ENCODE measurements at regions not wholly inside any gene's neighbourhood (a gene's known extent, or its start where the extent isn't known, plus 50 kb on each side); places are given as distances from the start of the nearest gene placed in this dataset.
"Not testable (repeated sequence)": the region's sequence is repeated elsewhere in the genome, so short reads cannot be mapped to it uniquely, and the experiment has no call there.

GRCh38 chr2:48227617-48228344 lies 86.7 kb upstream of the FOXN2 start:
- no peaks in the 10 kb centered on the region for H3K36me3 Mint-ChIP-seq
- H3K9me3 Mint-ChIP-seq, result peaks cover 0 to 5% (median 0%) of the 10 kb centered on the region in 7 donors
- H3K4me1 Mint-ChIP-seq, result peaks cover 0 to 10% (median 1%) of the 10 kb centered on the region in 4 donors
- no peak overlapping the region for H3K27ac Mint-ChIP-seq
- no peaks in the 10 kb centered on the region for H3K27me3 Mint-ChIP-seq
- Histone ChIP-seq H3K27ac (ENCODE audit: insufficient read depth, low read length, poor library complexity, severe bottlenecking) (no peak overlapping the region), H3K9me3 (ENCODE audit: control insufficient read depth in 2 of 2, low read length in 2 of 2) (peaks cover 0 to 2% of the 10 kb centered on the region in 2 experiments), H3K27me3 (ENCODE audit: control insufficient read depth, insufficient read depth, low read length) (no peaks in the 10 kb centered on the region), H3K36me3 (ENCODE audit: control insufficient read depth, insufficient read depth, low read length) (no peaks in the 10 kb centered on the region), H3K4me3 (ENCODE audit: low read depth, low read length) (no peak overlapping the region), H3K4me1 (ENCODE audit: control insufficient read depth, insufficient read depth, low read length, poor library complexity, severe bottlenecking) (no peaks in the 10 kb centered on the region)
- no peak for DNase-seq
- no peak for ATAC-seq (ENCODE audit: low read depth in 2 of 2)
- no peak overlapping the region for H3K4me3 Mint-ChIP-seq

DNA sequence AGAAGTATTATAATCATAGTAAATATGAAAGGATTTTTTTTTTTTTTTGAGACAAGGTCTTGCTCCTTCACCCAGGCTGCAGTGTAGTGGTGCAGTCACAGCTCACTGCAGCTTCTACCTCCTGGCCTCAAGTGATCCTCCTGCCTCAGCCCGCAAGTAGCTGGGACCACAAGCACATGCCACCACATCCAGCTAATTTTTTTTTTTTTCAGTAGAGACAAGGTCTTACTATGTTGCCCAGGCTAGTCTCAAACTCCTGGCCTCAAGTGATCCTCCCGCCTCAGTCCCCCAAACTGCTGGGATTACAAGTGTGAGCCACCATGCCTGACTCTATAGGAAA lies 86.2 kb upstream of the FOXN2 start:
- ATAC-seq (ENCODE audit: low read depth in 2 of 2), result no peak
- peaks cover 0 to 2% of the 10 kb centered on the region in 2 experiments for H3K9me3 ChIP-seq (ENCODE audit: control insufficient read depth in 2 of 2, low read length in 2 of 2)
- no peak overlapping the region for H3K27ac ChIP-seq (ENCODE audit: insufficient read depth, low read length, poor library complexity, severe bottlenecking)
- H3K4me3 ChIP-seq (ENCODE audit: low read depth, low read length), result no peak overlapping the region
- no peaks in the 10 kb centered on the region for H3K27me3 Mint-ChIP-seq
- H3K27ac Mint-ChIP-seq, result peak overlapping the region in 1 of 3 donors; percentile 26
- peaks cover 3 to 15% (median 6%) of the 10 kb centered on the region in 4 donors for H3K4me1 Mint-ChIP-seq
- H3K4me1 ChIP-seq (ENCODE audit: control insufficient read depth, insufficient read depth, low read length, poor library complexity, severe bottlenecking), result no peaks in the 10 kb centered on the region
- no peak overlapping the region for H3K4me3 Mint-ChIP-seq
- peaks cover 0 to 5% (median 0%) of the 10 kb centered on the region in 7 donors for H3K9me3 Mint-ChIP-seq
- H3K36me3 ChIP-seq (ENCODE audit: control insufficient read depth, insufficient read depth, low read length), result no peaks in the 10 kb centered on the region
- DNase-seq, result no peak
- peaks cover 3% of the 10 kb centered on the region for H3K36me3 Mint-ChIP-seq
- no peaks in the 10 kb centered on the region for H3K27me3 ChIP-seq (ENCODE audit: control insufficient read depth, insufficient read depth, low read length)

DNA sequence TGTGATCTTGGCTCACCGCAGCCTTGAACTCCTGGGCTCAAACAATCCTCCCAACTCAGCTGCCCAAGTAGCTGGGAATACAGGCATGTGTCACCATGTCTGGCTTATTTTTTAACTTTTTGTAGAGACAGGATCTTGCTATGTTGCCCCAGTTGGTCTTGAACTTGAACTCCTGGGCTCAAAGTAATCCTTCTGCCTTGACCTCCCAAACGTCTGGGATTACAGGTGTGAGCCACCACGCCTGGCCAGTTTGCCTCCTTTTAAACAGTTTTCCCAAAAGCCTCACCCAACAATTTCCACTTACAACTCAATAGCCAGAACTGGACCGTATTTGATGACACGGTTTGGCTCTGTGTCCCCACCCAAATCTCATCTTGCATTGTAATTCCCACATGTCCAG lies 85.4 kb upstream of the FOXN2 start:
- Histone ChIP-seq H3K9me3 (ENCODE audit: control insufficient read depth in 2 of 2, low read length in 2 of 2) (peaks cover 0 to 2% of the 10 kb centered on the region in 2 experiments), H3K36me3 (ENCODE audit: control insufficient read depth, insufficient read depth, low read length) (no peaks in the 10 kb centered on the region), H3K27me3 (ENCODE audit: control insufficient read depth, insufficient read depth, low read length) (no peaks in the 10 kb centered on the region), H3K4me1 (ENCODE audit: control insufficient read depth, insufficient read depth, low read length, poor library complexity, severe bottlenecking) (no peaks in the 10 kb centered on the region), H3K27ac (ENCODE audit: insufficient read depth, low read length, poor library complexity, severe bottlenecking) (no peak overlapping the region), H3K4me3 (ENCODE audit: low read depth, low read length) (no peak overlapping the region)
- Mint-ChIP-seq H3K4me3 (no peak overlapping the region), H3K27ac (no peak overlapping the region), H3K4me1 (peaks cover 3 to 15% (median 7%) of the 10 kb centered on the region in 4 donors), H3K27me3 (no peaks in the 10 kb centered on the region), H3K36me3 (peaks cover 3% of the 10 kb centered on the region), H3K9me3 (peaks cover 0 to 3% (median 0%) of the 10 kb centered on the region in 7 donors)
- DNase-seq (no peak), ATAC-seq (ENCODE audit: low read depth in 2 of 2) (no peak)

DNA sequence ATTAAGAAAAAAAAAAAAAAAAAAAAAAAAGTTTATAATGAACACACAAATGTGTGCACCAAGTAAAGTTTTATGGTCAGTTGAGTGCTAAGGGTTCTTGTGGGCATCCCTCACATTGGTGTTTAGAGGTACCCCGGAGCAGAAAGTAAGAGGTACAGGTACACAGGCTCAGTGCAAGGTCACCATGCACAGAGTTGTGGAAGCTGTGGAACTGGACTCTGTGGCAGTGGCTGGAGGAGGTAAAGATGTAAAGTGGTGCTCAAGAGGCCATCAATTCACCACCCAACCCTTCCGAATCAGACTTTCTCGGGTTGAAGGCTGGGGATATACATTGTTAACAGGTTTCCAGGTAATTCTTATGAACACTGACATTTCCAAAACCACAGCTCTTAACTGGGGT lies 83.6 kb upstream of the FOXN2 start:
- H3K9me3 ChIP-seq (ENCODE audit: control insufficient read depth in 2 of 2, low read length in 2 of 2), result no peaks in the 10 kb centered on the region
- H3K27ac Mint-ChIP-seq, result no peak overlapping the region
- DNase-seq, result no peak

GRCh38 chr2:48232351-48232750 lies 82.1 kb upstream of the FOXN2 start:
- peak overlapping the region in 1 of 3 donors; percentile 80 for H3K27ac Mint-ChIP-seq
- DNase-seq (no peak), ATAC-seq (ENCODE audit: low read depth in 2 of 2) (no peak)
- no peaks in the 10 kb centered on the region for H3K27me3 ChIP-seq (ENCODE audit: control insufficient read depth, insufficient read depth, low read length)
- H3K9me3 Mint-ChIP-seq, result peaks cover 0 to 3% (median 0%) of the 10 kb centered on the region in 7 donors
- no peaks in the 10 kb centered on the region for H3K36me3 ChIP-seq (ENCODE audit: control insufficient read depth, insufficient read depth, low read length)
- H3K4me3 Mint-ChIP-seq, result no peak overlapping the region
- no peaks in the 10 kb centered on the region for H3K27me3 Mint-ChIP-seq
- H3K4me1 Mint-ChIP-seq, result peaks cover 17 to 34% (median 25%) of the 10 kb centered on the region in 4 donors
- no peak overlapping the region for H3K4me3 ChIP-seq (ENCODE audit: low read depth, low read length)
- peaks cover 31% of the 10 kb centered on the region for H3K4me1 ChIP-seq (ENCODE audit: control insufficient read depth, insufficient read depth, low read length, poor library complexity, severe bottlenecking)
- H3K9me3 ChIP-seq (ENCODE audit: control insufficient read depth in 2 of 2, low read length in 2 of 2), result no peaks in the 10 kb centered on the region
- H3K27ac ChIP-seq (ENCODE audit: insufficient read depth, low read length, poor library complexity, severe bottlenecking), result no peak overlapping the region
- H3K36me3 Mint-ChIP-seq, result peaks cover 3% of the 10 kb centered on the region

More for the DNA sequence above, 83.6 kb upstream of the FOXN2 start:
- Mint-ChIP-seq H3K9me3 (peaks cover 0 to 3% (median 0%) of the 10 kb centered on the region in 7 donors), H3K27me3 (no peaks in the 10 kb centered on the region), H3K4me3 (no peak overlapping the region), H3K4me1 (peaks cover 8 to 20% (median 16%) of the 10 kb centered on the region in 4 donors), H3K36me3 (peaks cover 3% of the 10 kb centered on the region)
- ATAC-seq (ENCODE audit: low read depth in 2 of 2), result no peak
- no peak overlapping the region for H3K27ac ChIP-seq (ENCODE audit: insufficient read depth, low read length, poor library complexity, severe bottlenecking)
- no peaks in the 10 kb centered on the region for H3K36me3 ChIP-seq (ENCODE audit: control insufficient read depth, insufficient read depth, low read length)
- H3K4me1 ChIP-seq (ENCODE audit: control insufficient read depth, insufficient read depth, low read length, poor library complexity, severe bottlenecking), result peaks cover 16% of the 10 kb centered on the region
- no peak overlapping the region for H3K4me3 ChIP-seq (ENCODE audit: low read depth, low read length)
- H3K27me3 ChIP-seq (ENCODE audit: control insufficient read depth, insufficient read depth, low read length), result no peaks in the 10 kb centered on the region

- Histone ChIP-seq H3K4me1 (ENCODE audit: control insufficient read depth, insufficient read depth, low read length, poor library complexity, severe bottlenecking) (peaks cover 36% of the 10 kb centered on the region), H3K27me3 (ENCODE audit: control insufficient read depth, insufficient read depth, low read length) (no peaks in the 10 kb centered on the region), H3K27ac (ENCODE audit: insufficient read depth, low read length, poor library complexity, severe bottlenecking) (no peak overlapping the region), H3K4me3 (ENCODE audit: low read depth, low read length) (no peak overlapping the region), H3K36me3 (ENCODE audit: control insufficient read depth, insufficient read depth, low read length) (no peaks in the 10 kb centered on the region), H3K9me3 (ENCODE audit: control insufficient read depth in 2 of 2, low read length in 2 of 2) (no peaks in the 10 kb centered on the region)
- Mint-ChIP-seq H3K4me3 (no peak overlapping the region), H3K9me3 (peaks cover 0 to 3% (median 0%) of the 10 kb centered on the region in 7 donors), H3K27ac (peak overlapping the region; percentile 52 to 84 (median 82)), H3K27me3 (no peaks in the 10 kb centered on the region), H3K36me3 (peaks cover 3% of the 10 kb centered on the region), H3K4me1 (peaks cover 18 to 35% (median 23%) of the 10 kb centered on the region in 4 donors)
- ATAC-seq (ENCODE audit: low read depth in 2 of 2) (no peak), DNase-seq (peak in 1 of 3 donors; percentile 22)
Observed at GRCh38 chr2:48233005-48233404, 81.5 kb upstream of the FOXN2 start.

GRCh38 chr2:48233824-48234223 lies 80.7 kb upstream of the FOXN2 start:
- not testable (repeated sequence) for H3K27ac ChIP-seq (ENCODE audit: insufficient read depth, low read length, poor library complexity, severe bottlenecking); H3K27ac Mint-ChIP-seq; H3K9me3 Mint-ChIP-seq; H3K36me3 Mint-ChIP-seq; H3K9me3 ChIP-seq (ENCODE audit: control insufficient read depth in 2 of 2, low read length in 2 of 2); H3K4me3 ChIP-seq (ENCODE audit: low read depth, low read length); ATAC-seq (ENCODE audit: low read depth in 2 of 2); H3K4me3 Mint-ChIP-seq; H3K27me3 ChIP-seq (ENCODE audit: control insufficient read depth, insufficient read depth, low read length); H3K27me3 Mint-ChIP-seq; DNase-seq; H3K36me3 ChIP-seq (ENCODE audit: control insufficient read depth, insufficient read depth, low read length)
- peaks cover 18 to 39% (median 27%) of the 10 kb centered on the region in 4 donors for H3K4me1 Mint-ChIP-seq
- peaks cover 36% of the 10 kb centered on the region for H3K4me1 ChIP-seq (ENCODE audit: control insufficient read depth, insufficient read depth, low read length, poor library complexity, severe bottlenecking)

DNA sequence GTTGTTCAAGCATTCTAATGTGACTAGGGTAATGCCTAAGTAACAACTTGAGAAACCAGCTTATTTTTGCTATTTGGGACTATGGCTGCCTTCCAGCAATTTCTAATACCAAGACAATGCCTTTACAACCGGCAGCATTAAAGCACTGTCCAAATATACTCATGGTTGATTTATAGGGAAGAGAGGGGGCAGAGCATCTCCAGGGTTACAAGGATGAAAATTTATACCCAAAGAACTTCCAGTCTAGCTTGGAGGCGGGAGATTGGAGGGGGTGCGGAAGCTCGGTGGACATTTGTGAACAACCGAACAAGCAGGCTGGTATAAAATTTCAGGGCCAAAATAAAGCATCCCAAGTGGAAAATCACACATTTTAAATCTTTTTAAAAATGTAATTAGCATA lies 79.4 kb upstream of the FOXN2 start:
- Histone ChIP-seq H3K4me3 (ENCODE audit: low read depth, low read length) (no peak overlapping the region), H3K27me3 (ENCODE audit: control insufficient read depth, insufficient read depth, low read length) (no peaks in the 10 kb centered on the region), H3K27ac (ENCODE audit: insufficient read depth, low read length, poor library complexity, severe bottlenecking) (no peak overlapping the region), H3K4me1 (ENCODE audit: control insufficient read depth, insufficient read depth, low read length, poor library complexity, severe bottlenecking) (peaks cover 38% of the 10 kb centered on the region), H3K9me3 (ENCODE audit: control insufficient read depth in 2 of 2, low read length in 2 of 2) (no peaks in the 10 kb centered on the region), H3K36me3 (ENCODE audit: control insufficient read depth, insufficient read depth, low read length) (no peaks in the 10 kb centered on the region)
- DNase-seq, result no peak
- Mint-ChIP-seq H3K27me3 (no peaks in the 10 kb centered on the region), H3K36me3 (peaks cover 10% of the 10 kb centered on the region), H3K4me1 (peaks cover 23 to 43% (median 28%) of the 10 kb centered on the region in 4 donors), H3K27ac (peak overlapping the region; percentile 2 to 91 (median 76)), H3K9me3 (peaks cover 0 to 3% (median 0%) of the 10 kb centered on the region in 7 donors), H3K4me3 (peak overlapping the region in 1 of 4 donors; percentile 29)
- no peak for ATAC-seq (ENCODE audit: low read depth in 2 of 2)
